Fibroblast of lung (primary cell): ENCODE measurements at regions not wholly inside any gene's neighbourhood (a gene's known extent, or its start where the extent isn't known, plus 50 kb on each side); places are given as distances from the start of the nearest gene placed in this dataset.

ENCODE experiments used
- DNase-seq, 2 donors: peaks; one replicate each; pipeline versions ENCODE4 v3.0.0 to v3.0.0-alpha.2; 2010; ENCODE audit warnings: low read depth in 2 of 2
- H2AFZ ChIP-seq: 2 replicates; pipeline ENCODE4 v1.5.1; 2012; ENCODE audit warnings: low read length, control low read depth, inconsistent platforms
- H3K27ac ChIP-seq: 2 replicates; pipeline ENCODE4 v1.5.1; 2011; ENCODE audit warnings: low read length, control low read depth; ENCODE audit not compliant: insufficient read depth
- H3K27me3 ChIP-seq: 2 replicates; pipeline ENCODE4 v1.5.1; 2011; ENCODE audit warnings: mild to moderate bottlenecking, low read length; ENCODE audit not compliant: control insufficient read depth, insufficient read depth
- H3K36me3 ChIP-seq: 2 replicates; pipeline ENCODE4 v1.5.1; 2011; ENCODE audit warnings: low read length; ENCODE audit not compliant: control insufficient read depth, insufficient read depth
- H3K4me1 ChIP-seq: 2 replicates; pipeline ENCODE4 v1.5.1; 2011; ENCODE audit warnings: low read length; ENCODE audit not compliant: control insufficient read depth, insufficient read depth; ENCODE audit errors: extremely low read depth
- H3K4me2 ChIP-seq: 2 replicates; pipeline ENCODE4 v1.5.1; 2011; ENCODE audit warnings: low read length, control low read depth; ENCODE audit not compliant: insufficient read depth; ENCODE audit errors: extremely low read depth
- H3K4me3 ChIP-seq, 4 experiments: fragments of 200-600 bp in 1 of 4; sonication (generic) in 1 of 4; replicated peaks in 1 of 4; 2 replicates each; pipeline ENCODE4 v1.5.1; 2011 to 2016; ENCODE audit warnings: low read length in 4 of 4, low read depth in 3 of 4, mild to moderate bottlenecking in 3 of 4, control low read depth in 2 of 4, inconsistent platforms in 1 of 4, mixed read lengths in 1 of 4; ENCODE audit not compliant: insufficient read depth in 1 of 4; ENCODE audit errors: control extremely low read depth in 1 of 4
- H3K79me2 ChIP-seq: 2 replicates; pipeline ENCODE4 v1.5.1; 2012; ENCODE audit warnings: mild to moderate bottlenecking, low read length, inconsistent platforms; ENCODE audit not compliant: control insufficient read depth, insufficient read depth
- H3K9ac ChIP-seq: 2 replicates; pipeline ENCODE4 v1.5.1; 2011; ENCODE audit warnings: mild to moderate bottlenecking, low read length, control low read depth; ENCODE audit not compliant: insufficient read depth
- H3K9me3 ChIP-seq: 2 replicates; pipeline ENCODE4 v1.5.1; 2012; ENCODE audit warnings: low read depth, low read length; ENCODE audit not compliant: control insufficient read depth, insufficient read depth
- H4K20me1 ChIP-seq: 2 replicates; pipeline ENCODE4 v1.5.1; 2011; ENCODE audit warnings: low read length; ENCODE audit not compliant: control insufficient read depth, insufficient read depth; ENCODE audit errors: extremely low read depth
- CTCF ChIP-seq, 2 donors: IDR thresholded peaks in 1 of 2; conservative IDR thresholded peaks in 1 of 2; 1 replicate in 1 of 2; 2 replicates in 1 of 2; pipeline ENCODE4 v1.5.1; 2011 to 2012; ENCODE audit warnings: low read length in 2 of 2, control low read depth in 1 of 2, inconsistent platforms in 1 of 2, low read depth in 1 of 2, mild to moderate bottlenecking in 1 of 2
- EZH2 ChIP-seq: IDR thresholded peaks from 2 replicates; pipeline ENCODE4 v1.5.1; 2012; ENCODE audit warnings: low read length, control low read depth, mild to moderate bottlenecking; ENCODE audit errors: missing control alignments

- Histone ChIP-seq H3K9me3 (no peaks in the 10 kb centered on the region), H3K4me2 (no peak overlapping the region), H3K79me2 (no peaks in the 10 kb centered on the region), H3K36me3 (no peaks in the 10 kb centered on the region), H3K9ac (no peak overlapping the region), H3K4me3 (no peak overlapping the region), H3K27ac (no peak overlapping the region), H3K4me1 (no peaks in the 10 kb centered on the region), H4K20me1 (no peaks in the 10 kb centered on the region), H2AFZ (no peak overlapping the region), H3K27me3 (no peaks in the 10 kb centered on the region)
- TF ChIP-seq CTCF (conservative IDR thresholded peaks at IDR 0.05 in 1 of 2, IDR thresholded peaks at IDR 0.05 in 1 of 2; ENCODE audit: low read depth in 1 of 2, low read length in 2 of 2) (peak; percentile 63 to 71), EZH2 (no peak)
- DNase-seq = peak; percentile 42 to 45
Observed at GRCh38 chr20:56974499-56975250, 291.8 kb downstream of the BMP7 start.

- no peak for DNase-seq
- Histone ChIP-seq H3K36me3 (no peaks in the 10 kb centered on the region), H3K79me2 (no peaks in the 10 kb centered on the region), H3K4me1 (no peaks in the 10 kb centered on the region), H3K9ac (no peak overlapping the region), H4K20me1 (no peaks in the 10 kb centered on the region), H3K27ac (no peak overlapping the region), H3K9me3 (no peaks in the 10 kb centered on the region), H2AFZ (no peak overlapping the region), H3K27me3 (no peaks in the 10 kb centered on the region), H3K4me3 (no peak overlapping the region), H3K4me2 (no peak overlapping the region)
- TF ChIP-seq EZH2 (no peak), CTCF (conservative IDR thresholded peaks at IDR 0.05 in 1 of 2, IDR thresholded peaks at IDR 0.05 in 1 of 2; ENCODE audit: low read depth in 1 of 2, low read length in 2 of 2) (no peak)
Observed at GRCh38 chr20:56975838-56976237, 290.6 kb downstream of the BMP7 start.

- no peak overlapping the region for H2AFZ ChIP-seq
- H3K9me3 ChIP-seq = no peaks in the 10 kb centered on the region
- no peaks in the 10 kb centered on the region for H3K27me3 ChIP-seq
- no peak overlapping the region for H3K9ac ChIP-seq
- no peak overlapping the region for H3K27ac ChIP-seq
- no peaks in the 10 kb centered on the region for H3K79me2 ChIP-seq
- H3K4me2 ChIP-seq = no peak overlapping the region
- H4K20me1 ChIP-seq = no peaks in the 10 kb centered on the region
- TF ChIP-seq CTCF (conservative IDR thresholded peaks at IDR 0.05 in 1 of 2, IDR thresholded peaks at IDR 0.05 in 1 of 2; ENCODE audit: low read depth in 1 of 2, low read length in 2 of 2) (no peak), EZH2 (no peak)
- no peaks in the 10 kb centered on the region for H3K4me1 ChIP-seq
- H3K4me3 ChIP-seq = no peak overlapping the region
- H3K36me3 ChIP-seq = no peaks in the 10 kb centered on the region
- DNase-seq = no peak
Observed at GRCh38 chr20:56976336-56976735, 290.1 kb downstream of the BMP7 start.
